HG03575 (cell line): ENCODE measurements at regions not wholly inside any gene's neighbourhood (a gene's known extent, or its start where the extent isn't known, plus 50 kb on each side); places are given as distances from the start of the nearest gene placed in this dataset.

Experiments
- ATAC-seq: cut with Tn5 transposase; IDR thresholded peaks from one replicate; pipeline ENCODE4 v1.9.1; 2021; ENCODE audit not compliant: unreplicated experiment, insufficient number of reproducible peaks, low FRiP score; ENCODE audit errors: extremely low read depth

- ATAC-seq: no peak
Measured at GRCh38 chr5:8216921-8217320, 348.0 kb downstream of the MTRR start.

GRCh38 chr5:8226148-8226547, 357.2 kb downstream of the MTRR start:
- ATAC-seq: no peak

GRCh38 chr5:8227112-8227511, 358.2 kb downstream of the MTRR start:
- no peak for ATAC-seq

- ATAC-seq: no peak
Measured at GRCh38 chr5:8229551-8229950, 360.6 kb downstream of the MTRR start.

- ATAC-seq: no peak
Measured at GRCh38 chr5:8230868-8231267, 361.9 kb downstream of the MTRR start.

- ATAC-seq: no peak
Measured at GRCh38 chr5:8233479-8233878, 364.5 kb downstream of the MTRR start.

GRCh38 chr5:8234179-8234770, 365.3 kb downstream of the MTRR start:
- ATAC-seq: no peak

GRCh38 chr5:8238080-8238479, 369.1 kb downstream of the MTRR start:
- no peak for ATAC-seq

- ATAC-seq: no peak
Measured at GRCh38 chr5:8239198-8239597, 370.2 kb downstream of the MTRR start.

GRCh38 chr5:8239646-8240045, 370.7 kb downstream of the MTRR start:
- ATAC-seq: no peak

GRCh38 chr5:8241076-8241475, 372.1 kb downstream of the MTRR start:
- ATAC-seq: no peak

- no peak for ATAC-seq
Measured at GRCh38 chr5:8241558-8241957, 372.6 kb downstream of the MTRR start.

GRCh38 chr5:8247049-8247899, 378.3 kb downstream of the MTRR start:
- ATAC-seq: no peak

GRCh38 chr5:8253376-8253775, 384.4 kb downstream of the MTRR start:
- no peak for ATAC-seq

- ATAC-seq: no peak
Measured at GRCh38 chr5:8254674-8255073, 385.7 kb downstream of the MTRR start.

- no peak for ATAC-seq
Measured at GRCh38 chr5:8258801-8259200, 389.9 kb downstream of the MTRR start.

GRCh38 chr5:8270246-8270645, 401.3 kb downstream of the MTRR start:
- no peak for ATAC-seq

GRCh38 chr5:8280711-8281363, 411.9 kb downstream of the MTRR start:
- no peak for ATAC-seq

- ATAC-seq: no peak
Measured at GRCh38 chr5:8288334-8288733, 419.4 kb downstream of the MTRR start.

- no peak for ATAC-seq
Measured at GRCh38 chr5:8288897-8289516, 420.1 kb downstream of the MTRR start.
